Esophagus squamous epithelium (tissue), 5 donors: ENCODE measurements at regions not wholly inside any gene's neighbourhood (a gene's known extent, or its start where the extent isn't known, plus 50 kb on each side); places are given as distances from the start of the nearest gene placed in this dataset.

ENCODE experiments used
- DNase-seq: peaks from one replicate; lab custom pipeline; 2025; lab: John Stamatoyannopoulos, UW
- H3K27ac ChIP-seq, 4 donors: fragments of 200-600 bp; sonication (generic); one replicate each; pipeline ENCODE4 v1.5.1; 2016 to 2019; ENCODE audit warnings: mild to moderate bottlenecking in 1 of 4
- H3K27me3 ChIP-seq, 4 donors: fragments of 200-600 bp; sonication (generic); 1 replicate in 3 of 4; 2 replicates in 1 of 4; pipeline versions ENCODE4 v1.5.1 to v1.6.0; 2017 to 2021; ENCODE audit warnings: antibody characterized with exemption in 1 of 4
- H3K36me3 ChIP-seq, 3 donors: fragments of 200-600 bp; sonication (generic); one replicate each; pipeline ENCODE4 v1.5.1; 2016 to 2019
- H3K4me1 ChIP-seq, 3 donors: fragments of 200-600 bp; sonication (generic); one replicate each; pipeline ENCODE4 v1.5.1; 2017 to 2019
- H3K4me3 ChIP-seq, 4 donors: fragments of 200-600 bp; sonication (generic); 1 replicate in 3 of 4; 2 replicates in 1 of 4; pipeline ENCODE4 v1.5.1; 2016 to 2019; ENCODE audit warnings: mild to moderate bottlenecking in 2 of 4, moderate library complexity in 1 of 4
- H3K9me3 ChIP-seq, 3 donors: fragments of 200-600 bp; sonication (generic); one replicate each; pipeline ENCODE4 v1.5.1; 2016 to 2019
- CTCF ChIP-seq, 6 experiments: fragments of 450-650 bp in 4 of 6; fragments of 200-600 bp in 2 of 6; sonication (generic) in 2 of 6; IDR thresholded peaks; one replicate each; pipeline ENCODE4 v1.5.1; 2016 to 2019; ENCODE audit warnings: antibody characterized with exemption in 6 of 6, mild to moderate bottlenecking in 4 of 6, moderate library complexity in 4 of 6
- POLR2A ChIP-seq, 4 donors: fragments of 450-650 bp; IDR thresholded peaks; one replicate each; pipeline ENCODE4 v1.6.1; 2017; ENCODE audit warnings: antibody characterized with exemption in 4 of 4, mild to moderate bottlenecking in 4 of 4, moderate library complexity in 3 of 4
- WGBS, 2 donors: methylation state at CpG; one replicate each; pipeline ENCODE4 v1.1.5; 2018; 5-methylcytosine and 5-hydroxymethylcytosine counted together
- intact Hi-C: fragments of 100-400 bp; cut with DNase I; formaldehyde crosslinking; loops from one replicate; pipeline ENCODE4 v1.15.0; 2022
- donor health status: DM: yes; HTN: yes; CAD: no.

GRCh38 chr2:51409920-51410319 is 378.0 kb upstream of the NRXN1 start:
- no peaks in the 10 kb centered on the region for H3K9me3 ChIP-seq
- H3K4me3 ChIP-seq = no peak overlapping the region
- H3K27ac ChIP-seq = no peak overlapping the region
- TF ChIP-seq POLR2A (IDR thresholded peaks at IDR 0.05) = no peak
- TF ChIP-seq CTCF (IDR thresholded peaks at IDR 0.05) = no peak
- H3K4me1 ChIP-seq = no peaks in the 10 kb centered on the region
- intact Hi-C loops = no loop called here
- no peak for DNase-seq
- no peaks in the 10 kb centered on the region for H3K36me3 ChIP-seq
- H3K27me3 ChIP-seq = no peaks in the 10 kb centered on the region
- 6 to 14% methylated on average over 1 of the region's 1 CpG for WGBS, 2 donors

GRCh38 chr2:51404226-51404625 is 372.3 kb upstream of the NRXN1 start:
- H3K4me3 ChIP-seq = no peak overlapping the region
- H3K36me3 ChIP-seq = no peaks in the 10 kb centered on the region
- TF ChIP-seq CTCF (IDR thresholded peaks at IDR 0.05) (no peak), POLR2A (IDR thresholded peaks at IDR 0.05) (no peak)
- no peaks in the 10 kb centered on the region for H3K9me3 ChIP-seq
- no peak for DNase-seq
- WGBS, 2 donors = 76 to 81% methylated on average over 3 of the region's 3 CpGs
- intact Hi-C loops = no loop called here
- H3K27ac ChIP-seq = no peak overlapping the region
- no peaks in the 10 kb centered on the region for H3K4me1 ChIP-seq
- no peaks in the 10 kb centered on the region for H3K27me3 ChIP-seq

- Histone ChIP-seq H3K36me3 (no peaks in the 10 kb centered on the region), H3K27ac (no peak overlapping the region), H3K9me3 (no peaks in the 10 kb centered on the region), H3K4me1 (no peaks in the 10 kb centered on the region), H3K4me3 (no peak overlapping the region), H3K27me3 (no peaks in the 10 kb centered on the region)
- TF ChIP-seq POLR2A (IDR thresholded peaks at IDR 0.05) = no peak
- no peak for TF ChIP-seq CTCF (IDR thresholded peaks at IDR 0.05)
- intact Hi-C loops = no loop called here
- DNase-seq = no peak
- 66 to 84% methylated on average over 5 of the region's 5 CpGs for WGBS, 2 donors
Observed at GRCh38 chr2:51401546-51401945, 369.6 kb upstream of the NRXN1 start.

- TF ChIP-seq CTCF (IDR thresholded peaks at IDR 0.05) (no peak), POLR2A (IDR thresholded peaks at IDR 0.05) (no peak)
- Histone ChIP-seq H3K27me3 (no peaks in the 10 kb centered on the region), H3K36me3 (no peaks in the 10 kb centered on the region), H3K27ac (no peak overlapping the region), H3K4me1 (peaks cover 0 to 14% (median 0%) of the 10 kb centered on the region in 3 donors), H3K9me3 (no peaks in the 10 kb centered on the region), H3K4me3 (no peak overlapping the region)
- no peak for DNase-seq
- intact Hi-C loops = no loop called here
Observed at GRCh38 chr2:51387235-51387634, 355.3 kb upstream of the NRXN1 start.

GRCh38 chr2:51379997-51380396 is 348.1 kb upstream of the NRXN1 start:
- no peaks in the 10 kb centered on the region for H3K4me1 ChIP-seq
- DNase-seq = no peak
- TF ChIP-seq POLR2A (IDR thresholded peaks at IDR 0.05) = no peak
- intact Hi-C loops = no loop called here
- no peak overlapping the region for H3K27ac ChIP-seq
- H3K4me3 ChIP-seq = no peak overlapping the region
- H3K9me3 ChIP-seq = no peaks in the 10 kb centered on the region
- no peaks in the 10 kb centered on the region for H3K36me3 ChIP-seq
- H3K27me3 ChIP-seq = no peaks in the 10 kb centered on the region

GRCh38 chr2:51368250-51368649 is 336.3 kb upstream of the NRXN1 start:
- no peaks in the 10 kb centered on the region for H3K4me1 ChIP-seq
- WGBS, 2 donors = 37 to 47% methylated on average over 4 of the region's 4 CpGs
- no peaks in the 10 kb centered on the region for H3K9me3 ChIP-seq
- TF ChIP-seq POLR2A (IDR thresholded peaks at IDR 0.05) (no peak), CTCF (IDR thresholded peaks at IDR 0.05) (no peak)
- H3K27me3 ChIP-seq = no peaks in the 10 kb centered on the region
- DNase-seq = no peak
- no peaks in the 10 kb centered on the region for H3K36me3 ChIP-seq
- no peak overlapping the region for H3K4me3 ChIP-seq
- no peak overlapping the region for H3K27ac ChIP-seq
- intact Hi-C loops = no loop called here
